GM21786 (cell line): ENCODE measurements at regions not wholly inside any gene's neighbourhood (a gene's known extent, or its start where the extent isn't known, plus 50 kb on each side); places are given as distances from the start of the nearest gene placed in this dataset.
A peak's percentile ranks its signal among the peaks of the same experiment; 100 is the strongest.

Experiments
- ATAC-seq: cut with Tn5 transposase; IDR thresholded peaks from one replicate; pipeline ENCODE4 v1.9.1; 2021; ENCODE audit not compliant: unreplicated experiment

DNA sequence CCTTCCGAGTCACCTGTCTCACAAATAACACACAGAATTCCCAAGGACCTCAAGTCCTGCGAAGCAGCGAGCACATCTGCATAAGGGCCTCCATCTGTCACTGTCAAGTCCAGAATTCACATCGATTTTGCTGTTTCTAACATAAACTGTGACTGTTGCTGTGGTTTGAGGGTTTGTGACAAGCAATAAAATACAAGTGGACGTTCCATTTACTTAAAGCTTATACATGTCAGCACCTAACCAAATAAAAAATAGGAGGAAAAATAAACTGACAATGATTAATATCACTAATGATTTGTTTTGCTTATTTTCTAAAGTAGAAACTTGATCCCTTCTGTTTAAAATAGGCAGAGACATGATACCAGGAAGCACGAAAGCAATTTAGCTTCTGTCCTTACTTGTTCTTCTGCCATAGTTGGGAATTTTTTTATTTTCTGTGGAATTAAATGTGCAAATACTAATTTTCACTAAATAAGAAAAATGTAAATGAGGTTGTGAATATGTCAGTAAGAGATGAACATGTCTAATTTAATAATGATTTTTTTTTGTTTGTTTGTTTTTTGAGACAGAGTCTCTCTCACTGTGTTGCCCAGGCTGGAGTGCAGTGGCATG lies 279.1 kb downstream of the FGF9 start:
- no peak for ATAC-seq

DNA sequence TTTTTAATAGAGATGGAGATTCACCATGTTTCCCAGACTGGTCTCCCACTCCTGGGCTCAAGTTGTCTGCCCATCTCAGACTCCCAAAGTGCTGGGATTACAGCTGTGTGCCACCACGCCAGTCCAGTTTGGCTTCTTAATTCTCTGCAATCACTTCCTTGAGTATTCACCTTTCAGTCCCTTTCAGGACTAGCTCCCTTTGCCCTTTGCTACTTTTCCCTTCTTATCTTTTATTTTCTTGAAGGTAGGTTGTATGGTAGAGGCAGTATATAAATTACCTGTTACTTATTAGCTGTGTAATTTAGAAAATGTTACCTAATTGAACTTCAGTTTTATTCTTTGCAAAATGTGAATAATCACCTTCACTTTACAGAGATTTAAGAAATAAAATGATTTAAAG lies 285.8 kb downstream of the FGF9 start:
- ATAC-seq: no peak

DNA sequence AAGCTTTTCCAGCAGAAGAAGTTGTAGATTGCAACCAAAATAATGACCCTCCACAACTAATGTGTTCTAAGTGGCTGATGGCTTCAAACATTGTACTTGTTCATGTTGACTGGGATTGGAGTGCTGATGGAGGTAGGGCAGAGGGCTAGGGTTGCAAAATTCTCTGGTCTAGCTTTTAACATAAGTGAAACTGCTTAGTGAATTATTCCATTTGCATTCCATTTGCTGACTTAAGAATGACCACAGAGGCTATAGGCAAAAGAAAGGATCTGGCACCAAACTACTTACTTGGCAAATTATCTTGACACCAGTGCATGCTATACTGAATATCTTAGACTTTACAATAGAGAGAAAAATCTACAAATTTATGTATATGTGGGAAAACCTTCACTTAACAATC lies 287.0 kb downstream of the FGF9 start:
- ATAC-seq: no peak

DNA sequence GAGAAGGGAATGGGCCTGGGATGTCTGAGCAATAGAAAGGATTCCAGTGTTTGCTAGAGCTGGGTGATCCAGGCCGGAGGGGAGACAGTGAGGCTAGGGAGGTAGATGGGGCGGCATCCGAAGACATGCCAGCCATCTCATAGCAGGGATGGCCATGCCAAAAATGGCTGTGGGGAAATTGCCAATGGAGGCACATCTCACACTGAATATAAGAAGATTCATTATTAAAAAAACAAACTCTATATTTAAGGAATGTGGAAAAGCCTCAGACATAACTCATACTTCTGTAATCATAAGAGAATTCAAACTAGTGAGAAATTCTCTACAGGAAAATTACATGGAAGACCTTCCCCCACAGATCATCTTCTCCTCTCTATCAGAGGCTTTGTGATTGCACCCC lies 289.2 kb downstream of the FGF9 start:
- ATAC-seq: no peak

DNA sequence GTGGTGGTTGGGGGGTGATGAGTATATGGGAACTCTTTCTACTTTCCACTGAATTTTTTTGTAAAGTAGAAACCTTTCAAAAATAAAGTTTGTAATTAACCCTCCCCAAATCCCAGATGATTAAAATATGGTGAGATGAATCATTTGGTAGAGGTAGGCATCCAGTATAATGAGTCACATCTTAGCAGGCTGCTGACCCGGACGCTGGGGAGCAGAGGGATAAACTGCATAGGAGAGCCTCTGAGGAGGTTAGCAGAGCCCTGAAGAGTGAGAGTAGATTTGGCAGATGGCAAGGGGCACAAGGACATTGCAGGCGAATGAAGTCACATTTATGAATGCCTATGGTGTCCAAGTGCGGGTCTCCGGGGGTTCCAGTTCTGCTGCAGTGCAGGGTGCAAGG lies 293.8 kb downstream of the FGF9 start:
- no peak for ATAC-seq

GRCh38 chr13:21965095-21965494 lies 294.2 kb downstream of the FGF9 start:
- no peak for ATAC-seq

GRCh38 chr13:21966014-21966413 lies 295.1 kb downstream of the FGF9 start:
- peak; percentile 71 for ATAC-seq

GRCh38 chr13:21967871-21968270 lies 297.0 kb downstream of the FGF9 start:
- no peak for ATAC-seq

DNA sequence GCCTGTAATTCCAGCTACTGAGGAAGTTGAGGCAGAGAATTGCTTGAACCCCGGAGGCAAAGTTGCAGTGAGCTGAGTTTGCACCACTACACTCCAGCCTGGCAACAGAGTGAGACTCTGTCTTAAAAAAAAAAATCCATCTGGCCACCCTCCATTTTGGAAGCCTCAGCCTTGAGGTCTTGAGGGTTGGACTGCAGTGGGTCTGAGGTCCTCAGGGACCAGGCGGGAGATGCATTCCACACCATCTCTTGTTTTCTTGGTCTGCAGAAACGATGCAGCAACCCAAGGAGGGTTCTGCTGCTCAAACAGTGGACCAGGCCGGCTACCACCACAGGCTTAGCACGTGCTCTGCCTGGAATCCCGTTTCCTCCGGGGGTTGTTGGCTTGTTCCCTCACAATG lies 299.3 kb downstream of the FGF9 start:
- ATAC-seq: no peak

- ATAC-seq: no peak
These were observed 300.0 kb downstream of the FGF9 start for GRCh38 chr13:21970918-21971317.

DNA sequence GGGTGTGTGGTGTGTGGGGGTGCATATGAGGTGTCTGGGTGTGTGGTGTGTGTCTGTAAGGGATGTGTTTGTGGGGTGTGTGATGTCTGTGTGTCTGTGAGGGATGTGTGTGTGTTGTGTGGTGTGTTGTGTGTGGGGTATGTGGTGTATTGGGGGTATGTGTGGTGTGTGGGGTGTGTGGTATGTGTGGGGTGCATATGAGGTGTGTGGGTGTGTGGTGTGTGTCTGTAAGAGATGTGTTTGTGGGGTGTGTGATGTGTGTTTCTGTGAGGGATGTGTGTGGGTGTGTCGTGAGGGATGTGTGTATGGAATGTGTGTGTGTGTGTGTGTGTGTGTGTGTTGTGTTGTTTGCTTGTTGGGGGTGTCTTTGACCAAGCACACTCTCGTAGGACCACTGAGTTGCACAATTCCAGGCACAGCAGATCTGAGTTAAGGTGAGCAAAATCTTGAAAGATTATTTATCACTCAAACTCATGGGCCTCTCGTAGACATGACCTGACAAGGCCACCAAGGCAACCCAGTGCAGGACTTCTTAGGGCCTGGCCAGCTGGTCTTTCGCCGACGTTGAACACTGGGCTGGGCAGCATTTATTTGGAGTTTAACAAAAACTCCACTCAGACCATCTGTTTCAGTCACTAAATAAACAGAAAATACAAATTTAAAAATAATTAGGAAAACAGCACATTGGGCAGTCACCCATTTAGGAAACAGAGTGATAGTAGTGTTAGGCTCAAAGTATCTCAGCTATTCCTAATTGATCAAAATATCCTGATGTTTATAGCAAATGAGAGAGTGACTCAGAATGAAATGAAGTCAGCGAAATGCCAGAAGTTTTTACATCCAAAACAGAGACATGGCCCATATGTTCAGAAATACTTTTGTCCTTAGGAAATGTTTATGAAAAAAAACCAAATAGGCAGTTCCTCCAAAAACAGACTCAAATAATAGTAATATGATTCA lies 301.1 kb downstream of the FGF9 start:
- no peak for ATAC-seq

DNA sequence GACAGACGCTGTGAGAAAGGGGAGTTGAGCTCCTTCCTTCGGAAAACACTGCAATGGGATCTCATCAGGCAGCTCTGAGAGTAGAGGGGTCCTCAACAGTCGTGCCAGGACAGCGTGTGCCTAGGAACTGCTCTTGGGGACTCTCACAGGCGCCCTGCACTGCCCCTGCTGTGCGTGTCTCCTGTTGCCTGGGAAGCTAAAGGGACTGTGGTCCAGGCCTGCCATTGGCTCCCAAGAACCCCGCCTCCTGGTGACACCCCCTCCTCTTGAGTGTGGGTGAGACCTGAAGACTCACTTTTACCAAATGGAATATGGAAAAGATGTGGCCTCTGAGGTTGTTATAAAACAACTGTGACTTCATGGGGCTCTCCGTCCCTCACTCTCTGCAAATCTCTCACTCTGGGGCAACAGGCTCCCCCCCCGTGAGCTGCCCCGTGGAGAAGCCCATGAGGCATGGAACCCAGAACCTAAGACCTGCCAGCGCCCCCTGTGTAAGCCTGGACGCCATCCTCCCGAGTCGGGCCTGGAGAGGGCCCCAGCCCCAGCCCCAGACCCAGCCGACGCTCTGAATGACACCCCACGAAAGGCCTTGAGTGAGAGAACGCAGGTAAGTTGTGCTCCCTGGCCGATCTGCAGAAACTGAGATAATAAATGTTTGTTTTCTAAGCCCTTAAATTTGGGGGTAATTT lies 302.7 kb downstream of the FGF9 start:
- ATAC-seq: no peak

- no peak for ATAC-seq
These were observed 303.9 kb downstream of the FGF9 start for GRCh38 chr13:21974741-21975140.

DNA sequence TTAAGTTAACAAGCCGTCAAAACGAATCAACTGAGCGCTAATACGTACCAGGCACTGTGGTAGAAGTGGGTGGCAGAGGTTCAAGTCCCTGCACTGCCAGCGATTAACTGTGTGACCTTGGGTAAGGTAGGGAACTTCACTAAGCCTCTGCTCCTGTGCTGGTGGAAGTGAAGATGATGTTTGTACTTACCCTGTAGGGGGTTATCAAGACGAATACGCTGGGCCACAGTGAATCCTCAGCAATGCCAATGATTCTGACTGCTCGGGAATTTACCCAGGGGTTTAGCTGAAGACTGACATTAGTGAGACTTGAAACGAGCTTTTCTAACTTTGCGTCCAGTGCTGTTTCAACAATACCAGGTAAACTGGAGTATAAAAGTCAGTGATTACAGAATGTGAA lies 305.3 kb downstream of the FGF9 start:
- no peak for ATAC-seq

GRCh38 chr13:21979161-21979806 lies 308.4 kb downstream of the FGF9 start:
- no peak for ATAC-seq

DNA sequence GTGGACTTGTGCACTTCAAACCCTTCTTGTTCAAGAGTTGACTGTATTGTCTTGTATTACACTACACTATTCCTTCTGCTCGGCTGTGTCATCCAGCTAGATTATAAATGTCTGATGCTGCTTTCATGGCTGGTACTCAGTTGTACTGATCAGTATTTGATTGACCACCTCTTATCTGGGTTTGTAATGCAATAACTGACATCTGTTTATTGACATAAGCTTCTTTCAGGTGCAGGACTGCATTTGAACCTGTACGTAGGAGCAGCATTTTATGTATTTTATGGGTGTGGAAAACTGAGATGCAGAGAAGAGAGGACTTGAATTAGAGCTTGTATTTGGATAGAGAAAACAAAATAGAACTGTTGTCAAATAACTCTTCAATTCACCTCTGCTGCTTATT lies 309.2 kb downstream of the FGF9 start:
- no peak for ATAC-seq

DNA sequence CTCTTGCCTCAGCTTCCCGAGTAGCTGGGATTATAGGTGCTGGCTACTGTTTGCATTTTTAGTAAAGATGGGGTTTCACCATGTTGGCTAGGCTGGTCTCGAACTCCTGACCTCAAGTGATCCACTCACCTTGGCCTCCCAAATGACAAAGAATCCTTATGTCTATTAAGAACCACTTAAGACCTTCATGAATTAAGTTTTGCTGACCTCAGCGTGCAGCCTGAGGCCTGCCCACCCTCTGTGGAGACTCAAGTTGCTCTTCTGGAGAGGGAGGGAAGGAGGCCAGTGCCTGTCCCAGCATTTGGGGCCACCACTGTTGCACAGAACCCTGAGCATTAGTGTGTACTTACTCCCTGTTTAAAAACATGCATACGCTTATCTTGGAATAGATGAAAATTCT lies 313.3 kb downstream of the FGF9 start:
- no peak for ATAC-seq

GRCh38 chr13:21986602-21987001 lies 315.7 kb downstream of the FGF9 start:
- no peak for ATAC-seq

GRCh38 chr13:21987793-21988192 lies 316.9 kb downstream of the FGF9 start:
- ATAC-seq: no peak

DNA sequence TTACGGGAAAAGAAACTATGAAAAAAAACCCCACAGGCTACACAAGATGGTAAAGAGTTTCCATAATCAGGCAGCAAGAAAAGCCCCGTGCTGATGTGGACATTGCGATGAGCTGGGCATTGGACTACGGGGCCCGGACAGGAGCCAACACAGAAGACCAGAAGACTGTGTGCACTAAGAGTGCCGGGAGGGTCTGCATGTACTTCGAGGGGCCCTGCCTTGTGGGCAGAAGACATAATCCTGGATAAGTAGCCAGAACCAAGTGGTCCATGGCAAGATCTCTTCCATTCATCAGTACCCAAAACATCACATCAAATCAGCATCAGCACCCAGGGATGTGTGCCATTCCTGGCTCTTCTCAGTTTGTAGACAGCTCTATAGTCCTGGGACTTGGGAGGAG lies 317.8 kb downstream of the FGF9 start:
- no peak for ATAC-seq

GRCh38 chr13:21996049-21996448 lies 325.2 kb downstream of the FGF9 start:
- no peak for ATAC-seq
